Gastroesophageal sphincter (tissue), 3 donors: ENCODE measurements at regions not wholly inside any gene's neighbourhood (a gene's known extent, or its start where the extent isn't known, plus 50 kb on each side); places are given as distances from the start of the nearest gene placed in this dataset.

Experiments used
- CTCF ChIP-seq, 4 experiments: fragments of 200-600 bp in 2 of 4; fragments of 450-650 bp in 2 of 4; sonication (generic) in 1 of 4; IDR thresholded peaks; one replicate each; pipeline ENCODE4 v1.5.1; 2017 to 2019; ENCODE audit warnings: antibody characterized with exemption in 4 of 4, mild to moderate bottlenecking in 2 of 4, moderate library complexity in 2 of 4
- EP300 ChIP-seq: sonication (generic); formaldehyde crosslinking; IDR thresholded peaks from one replicate; pipeline ENCODE4 v1.6.1; 2017; ENCODE audit warnings: antibody characterized with exemption, mild to moderate bottlenecking
- POLR2A ChIP-seq, 2 donors: fragments of 450-650 bp; IDR thresholded peaks; one replicate each; pipeline ENCODE4 v1.6.1; 2017; ENCODE audit warnings: antibody characterized with exemption in 2 of 2, mild to moderate bottlenecking in 2 of 2, moderate library complexity in 1 of 2
- POLR2AphosphoS5 ChIP-seq: sonication (generic); formaldehyde crosslinking; IDR thresholded peaks from one replicate; pipeline ENCODE4 v1.6.1; 2017; ENCODE audit warnings: antibody characterized with exemption

- TF ChIP-seq POLR2AphosphoS5 (no peak), POLR2A (IDR thresholded peaks at IDR 0.05) (no peak), CTCF (IDR thresholded peaks at IDR 0.05) (no peak), EP300 (no peak)
Observed at GRCh38 chr3:18703798-18704197, 278.7 kb upstream of the SATB1 start.
